ENCODE measurements at regions not wholly inside any gene's neighbourhood (a gene's known extent, or its start where the extent isn't known, plus 50 kb on each side); places are given as distances from the start of the nearest gene placed in this dataset.

- Histone ChIP-seq H3K27ac (no peak overlapping the region), H3K9me3 (no peaks in the 10 kb centered on the region), H3K36me3 (no peaks in the 10 kb centered on the region), H3K27me3 (no peaks in the 10 kb centered on the region), H3K4me1 (no peaks in the 10 kb centered on the region), H3K4me3 (no peak overlapping the region)
- DNase-seq (no peak), ATAC-seq (no peak)
- intact Hi-C loops (cut with DNase I): no loop called here
- no peak for TF ChIP-seq CTCF (IDR thresholded peaks at IDR 0.05)
These were observed 137.6 kb upstream of the PITRM1 start for GRCh38 chr10:3310016-3310784.

GRCh38 chr10:3306050-3306449, 133.5 kb upstream of the PITRM1 start:
- no peak for ATAC-seq
- intact Hi-C loops (cut with DNase I): no loop called here
- Histone ChIP-seq H3K36me3 (no peaks in the 10 kb centered on the region), H3K4me1 (no peaks in the 10 kb centered on the region), H3K4me3 (no peak overlapping the region), H3K27me3 (no peaks in the 10 kb centered on the region), H3K27ac (no peak overlapping the region), H3K9me3 (peaks cover 0 to 5% of the 10 kb centered on the region in 2 donors)
- TF ChIP-seq CTCF (IDR thresholded peaks at IDR 0.05): no peak
- no peak for DNase-seq

DNA sequence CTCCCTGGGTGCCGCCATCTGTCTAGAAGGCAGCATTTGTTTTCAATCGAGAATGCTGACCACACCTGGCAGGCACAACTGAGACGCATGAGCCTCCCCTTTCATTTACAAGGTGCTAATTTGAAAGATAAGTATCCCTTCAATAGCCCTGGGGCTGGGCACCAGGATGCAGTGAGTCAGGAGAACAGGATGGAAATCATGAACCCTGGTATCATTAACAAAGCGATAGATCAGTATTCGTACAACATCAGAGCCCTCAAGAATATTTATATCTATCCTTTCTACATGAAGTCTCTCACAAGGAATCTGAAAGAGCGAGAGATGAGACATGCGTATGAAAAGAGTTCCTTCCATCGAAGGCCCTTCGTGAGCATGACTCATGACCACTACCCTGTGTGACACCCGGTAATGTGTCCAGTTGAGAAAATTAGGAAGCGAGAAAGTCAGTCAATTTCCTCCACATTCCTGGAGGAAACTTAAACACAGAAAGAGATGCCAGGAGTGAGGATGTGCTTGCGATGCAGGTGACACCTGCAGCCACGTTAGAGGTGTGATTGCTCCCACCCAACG, 123.1 kb upstream of the PITRM1 start:
- Histone ChIP-seq H3K36me3 (no peaks in the 10 kb centered on the region), H3K9me3 (no peaks in the 10 kb centered on the region), H3K27me3 (no peaks in the 10 kb centered on the region), H3K4me3 (no peak overlapping the region), H3K4me1 (no peaks in the 10 kb centered on the region), H3K27ac (no peak overlapping the region)
- DNase-seq: no peak
- TF ChIP-seq CTCF (IDR thresholded peaks at IDR 0.05): no peak
- intact Hi-C loops (cut with DNase I): no loop called here
- no peak for ATAC-seq

DNA sequence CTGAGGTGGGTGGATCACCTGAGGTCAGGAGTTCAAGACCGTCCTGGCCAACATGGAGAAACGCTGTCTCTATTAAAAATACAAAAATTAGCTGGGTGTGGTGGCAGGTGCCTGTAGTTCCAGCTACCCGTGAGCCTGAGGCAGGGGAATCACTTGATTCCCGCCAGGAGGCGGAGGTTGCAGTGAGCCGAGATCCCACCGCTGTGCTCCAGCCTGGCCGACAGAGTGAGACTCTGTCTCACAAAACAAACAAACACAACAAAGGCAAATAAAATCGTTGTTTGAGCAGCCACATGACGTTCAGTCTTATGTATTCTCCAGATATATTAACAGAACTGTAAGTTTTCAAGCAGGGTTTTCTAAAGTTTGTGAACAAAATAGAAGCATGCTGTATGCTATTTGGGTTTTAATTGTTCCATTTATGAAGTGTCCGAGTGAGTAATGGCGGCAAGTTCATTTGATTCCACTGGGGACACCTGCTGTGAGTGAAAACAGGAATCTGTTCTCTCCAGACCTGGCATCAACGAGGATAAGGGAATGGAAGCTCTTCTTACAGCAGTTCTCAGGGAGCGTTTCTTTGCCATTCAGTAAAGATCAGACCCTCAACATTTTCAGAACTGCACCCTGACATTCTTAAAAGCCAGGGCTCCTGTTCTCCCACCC, 122.5 kb upstream of the PITRM1 start:
- no peaks in the 10 kb centered on the region for H3K9me3 ChIP-seq
- DNase-seq: no peak
- TF ChIP-seq CTCF (IDR thresholded peaks at IDR 0.05): no peak
- ATAC-seq: no peak
- no peak overlapping the region for H3K27ac ChIP-seq
- no peaks in the 10 kb centered on the region for H3K27me3 ChIP-seq
- intact Hi-C loops (cut with DNase I): no loop called here
- H3K4me3 ChIP-seq: no peak overlapping the region
- no peaks in the 10 kb centered on the region for H3K36me3 ChIP-seq
- H3K4me1 ChIP-seq: no peaks in the 10 kb centered on the region
